Left lung (tissue), 4 donors: ENCODE measurements at regions not wholly inside any gene's neighbourhood (a gene's known extent, or its start where the extent isn't known, plus 50 kb on each side); places are given as distances from the start of the nearest gene placed in this dataset.

ENCODE experiments used
- ATAC-seq: fragments of 200-7000 bp; cut with Tn5 transposase; one replicate; pipeline ENCODE4 v1.9.1; 2020; ENCODE audit warnings: moderate library complexity
- DNase-seq, 4 donors: peaks; one replicate each; pipeline ENCODE4 v3.0.0-alpha.2; 2013 to 2020
- H3K27ac ChIP-seq, 2 donors: fragments of 200-600 bp; sonication (generic) in 1 of 2; one replicate each; pipeline versions ENCODE4 v1.5.0 to v1.8.0; 2020 to 2021
- H3K27me3 ChIP-seq, 2 donors: fragments of 200-600 bp; sonication (generic) in 1 of 2; one replicate each; pipeline versions ENCODE4 v1.5.0 to v1.8.0; 2020 to 2021
- H3K36me3 ChIP-seq, 2 donors: fragments of 200-600 bp; sonication (generic) in 1 of 2; one replicate each; pipeline versions ENCODE4 v1.5.0 to v1.8.0; 2020 to 2021
- H3K4me1 ChIP-seq, 2 donors: fragments of 200-600 bp; one replicate each; pipeline ENCODE4 v1.8.0; 2021
- H3K4me3 ChIP-seq, 2 donors: fragments of 200-600 bp; sonication (generic) in 1 of 2; one replicate each; pipeline versions ENCODE4 v1.5.0 to v1.8.0; 2020 to 2021; ENCODE audit warnings: mild to moderate bottlenecking in 1 of 2
- H3K9me3 ChIP-seq, 2 donors: fragments of 200-600 bp; sonication (generic) in 1 of 2; one replicate each; pipeline versions ENCODE4 v1.5.0 to v1.8.0; 2020 to 2021
- intact Hi-C, 2 donors: fragments of 100-400 bp; cut with DNase I; formaldehyde crosslinking; loops; one replicate each; pipeline versions ENCODE4 v1.11.2 to v1.14.2; 2022
- TF ChIP-seq, protein P1 (sequence below), 2 donors: fragments of 200-600 bp; sonication (generic) in 1 of 2; IDR thresholded peaks; one replicate each; pipeline versions ENCODE4 v1.5.0 to v1.8.0; 2021; ENCODE audit warnings: antibody characterized with exemption in 2 of 2
- donor health status: DM: no; HTN: yes; CAD: no.
- donor health status: DM: no; HTN: no; CAD: no.

GRCh38 chr14:62097072-62097471 is 334.9 kb downstream of the SNAPC1 start:
- no peak overlapping the region for H3K27ac ChIP-seq
- TF ChIP-seq, protein P1, sequence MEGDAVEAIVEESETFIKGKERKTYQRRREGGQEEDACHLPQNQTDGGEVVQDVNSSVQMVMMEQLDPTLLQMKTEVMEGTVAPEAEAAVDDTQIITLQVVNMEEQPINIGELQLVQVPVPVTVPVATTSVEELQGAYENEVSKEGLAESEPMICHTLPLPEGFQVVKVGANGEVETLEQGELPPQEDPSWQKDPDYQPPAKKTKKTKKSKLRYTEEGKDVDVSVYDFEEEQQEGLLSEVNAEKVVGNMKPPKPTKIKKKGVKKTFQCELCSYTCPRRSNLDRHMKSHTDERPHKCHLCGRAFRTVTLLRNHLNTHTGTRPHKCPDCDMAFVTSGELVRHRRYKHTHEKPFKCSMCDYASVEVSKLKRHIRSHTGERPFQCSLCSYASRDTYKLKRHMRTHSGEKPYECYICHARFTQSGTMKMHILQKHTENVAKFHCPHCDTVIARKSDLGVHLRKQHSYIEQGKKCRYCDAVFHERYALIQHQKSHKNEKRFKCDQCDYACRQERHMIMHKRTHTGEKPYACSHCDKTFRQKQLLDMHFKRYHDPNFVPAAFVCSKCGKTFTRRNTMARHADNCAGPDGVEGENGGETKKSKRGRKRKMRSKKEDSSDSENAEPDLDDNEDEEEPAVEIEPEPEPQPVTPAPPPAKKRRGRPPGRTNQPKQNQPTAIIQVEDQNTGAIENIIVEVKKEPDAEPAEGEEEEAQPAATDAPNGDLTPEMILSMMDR (IDR thresholded peaks at IDR 0.05), result no peak

GRCh38 chr14:62097824-62098223 is 335.6 kb downstream of the SNAPC1 start:
- DNase-seq (no peak), ATAC-seq (no peak)
- Histone ChIP-seq H3K36me3 (no peaks in the 10 kb centered on the region), H3K9me3 (peaks cover 0 to 4% of the 10 kb centered on the region in 2 donors), H3K27me3 (no peaks in the 10 kb centered on the region), H3K4me1 (no peaks in the 10 kb centered on the region), H3K27ac (no peak overlapping the region), H3K4me3 (no peak overlapping the region)
- TF ChIP-seq, protein P1 (IDR thresholded peaks at IDR 0.05), result no peak
- intact Hi-C loops, result no loop called here

More at GRCh38 chr14:62097072-62097471, 334.9 kb downstream of the SNAPC1 start:
- intact Hi-C loops, result no loop called here
- H3K36me3 ChIP-seq, result no peaks in the 10 kb centered on the region
- DNase-seq, result no peak
- H3K9me3 ChIP-seq, result peaks cover 0 to 4% of the 10 kb centered on the region in 2 donors
- ATAC-seq, result no peak
- no peaks in the 10 kb centered on the region for H3K27me3 ChIP-seq
- no peaks in the 10 kb centered on the region for H3K4me1 ChIP-seq
- H3K4me3 ChIP-seq, result no peak overlapping the region

- H3K9me3 ChIP-seq, result peaks cover 0 to 4% of the 10 kb centered on the region in 2 donors
- H3K27me3 ChIP-seq, result no peaks in the 10 kb centered on the region
- no peaks in the 10 kb centered on the region for H3K4me1 ChIP-seq
- DNase-seq (no peak), ATAC-seq (no peak)
- no peak overlapping the region for H3K4me3 ChIP-seq
- intact Hi-C loops, result no loop called here
- TF ChIP-seq, protein P1 (IDR thresholded peaks at IDR 0.05), result no peak
- no peak overlapping the region for H3K27ac ChIP-seq
- H3K36me3 ChIP-seq, result no peaks in the 10 kb centered on the region
These were observed 336.1 kb downstream of the SNAPC1 start for GRCh38 chr14:62098357-62098756.

DNA sequence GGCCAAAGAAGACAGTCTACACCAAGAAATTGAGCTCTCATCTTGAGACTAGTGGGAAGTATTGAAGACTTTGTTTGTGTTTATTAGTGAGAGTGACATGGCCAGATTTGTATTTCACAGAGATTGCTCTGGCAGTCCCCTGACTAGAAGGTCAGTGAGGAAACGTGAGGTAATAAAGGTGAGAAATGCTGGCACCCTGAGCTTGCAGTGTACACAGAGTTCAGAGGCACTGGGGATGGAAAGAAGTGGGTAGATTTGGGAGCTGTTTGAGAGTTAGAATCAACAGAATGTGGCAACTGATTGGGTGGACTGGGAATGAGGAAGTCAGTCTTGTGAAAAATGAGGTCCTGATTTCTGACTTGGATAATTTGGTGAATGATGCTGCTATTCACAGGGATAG is 336.9 kb downstream of the SNAPC1 start:
- no peak for DNase-seq
- H3K36me3 ChIP-seq, result no peaks in the 10 kb centered on the region
- ATAC-seq, result no peak
- no peaks in the 10 kb centered on the region for H3K27me3 ChIP-seq
- TF ChIP-seq, protein P1 (IDR thresholded peaks at IDR 0.05), result no peak
- H3K9me3 ChIP-seq, result peaks cover 0 to 4% of the 10 kb centered on the region in 2 donors
- intact Hi-C loops, result no loop called here
- H3K27ac ChIP-seq, result no peak overlapping the region
- no peak overlapping the region for H3K4me3 ChIP-seq
- H3K4me1 ChIP-seq, result no peaks in the 10 kb centered on the region

- no peaks in the 10 kb centered on the region for H3K4me1 ChIP-seq
- no peak overlapping the region for H3K27ac ChIP-seq
- DNase-seq, result no peak
- ATAC-seq, result no peak
- no peak overlapping the region for H3K4me3 ChIP-seq
- TF ChIP-seq, protein P1 (IDR thresholded peaks at IDR 0.05), result no peak
- no peaks in the 10 kb centered on the region for H3K27me3 ChIP-seq
- H3K9me3 ChIP-seq, result peaks cover 0 to under 1% of the 10 kb centered on the region in 2 donors
- H3K36me3 ChIP-seq, result no peaks in the 10 kb centered on the region
- intact Hi-C loops, result no loop called here
These were observed 339.0 kb downstream of the SNAPC1 start for GRCh38 chr14:62101189-62101588.
